ENCODE measurements at regions not wholly inside any gene's neighbourhood (a gene's known extent, or its start where the extent isn't known, plus 50 kb on each side); places are given as distances from the start of the nearest gene placed in this dataset.

DNA sequence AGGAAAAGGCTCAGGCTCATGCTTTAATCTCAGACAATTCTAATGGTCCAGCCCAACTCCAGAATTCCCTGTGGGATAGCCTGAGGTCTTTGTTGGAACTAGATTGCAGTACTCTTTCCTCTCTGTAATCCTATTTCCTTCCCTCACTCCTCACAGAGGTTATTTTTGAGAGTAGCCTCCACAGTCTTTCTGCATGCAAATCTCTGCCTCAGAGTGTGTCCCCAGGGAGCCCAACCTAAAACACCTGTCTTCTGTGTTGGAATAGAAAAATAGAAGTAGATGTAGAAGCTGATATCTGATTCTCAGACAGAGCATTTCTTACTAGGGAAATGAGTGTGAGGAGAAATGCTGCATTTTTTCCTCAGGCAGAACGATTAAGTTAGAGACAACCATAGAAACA lies 915.5 kb upstream of the EPHA5 start:
- Histone ChIP-seq H3K36me3 (ENCODE audit: control insufficient read depth, insufficient read depth, low read length) (no peaks in the 10 kb centered on the region), H3K27ac (ENCODE audit: low read depth, low read length) (no peak overlapping the region), H3K9me3 (ENCODE audit: control insufficient read depth, insufficient read depth, low read length) (no peaks in the 10 kb centered on the region), H3K27me3 (ENCODE audit: control insufficient read depth, insufficient read depth, low read length) (no peaks in the 10 kb centered on the region), H3K4me1 (ENCODE audit: control insufficient read depth, insufficient read depth, low read length) (no peaks in the 10 kb centered on the region), H3K4me3 (ENCODE audit: low read depth, low read length) (no peak overlapping the region)
- no CpG with 5 or more reads among the region's 1 CpG for WGBS (ENCODE audit: insufficient coverage)
- peak in 1 of 6 donors; percentile 12 for DNase-seq (ENCODE audit: low read depth in 4 of 6, low spot score in 6 of 6)

DNA sequence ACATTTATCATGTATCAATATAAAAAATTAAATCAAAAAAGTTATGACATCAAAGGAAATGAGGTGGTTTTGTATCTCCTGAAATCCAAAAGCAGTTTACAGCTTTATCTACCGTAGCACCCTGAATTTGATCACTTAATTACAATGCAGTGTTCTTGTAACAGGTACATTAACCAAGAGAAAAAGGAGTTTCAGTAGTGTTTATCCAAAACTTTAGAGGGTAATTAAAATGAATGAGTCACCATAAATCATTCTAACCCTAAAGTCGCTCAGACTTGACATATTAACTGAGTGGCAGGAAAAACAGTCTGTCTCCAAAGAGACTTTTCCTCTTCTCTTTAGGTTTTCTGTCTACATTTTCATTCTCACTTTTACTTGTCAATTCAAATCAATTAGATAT lies 907.6 kb upstream of the EPHA5 start:
- no peaks in the 10 kb centered on the region for H3K9me3 ChIP-seq (ENCODE audit: control insufficient read depth, insufficient read depth, low read length)
- peaks cover 4% of the 10 kb centered on the region for H3K4me1 ChIP-seq (ENCODE audit: control insufficient read depth, insufficient read depth, low read length)
- no peak overlapping the region for H3K4me3 ChIP-seq (ENCODE audit: low read depth, low read length)
- no CpG with 5 or more reads among the region's 2 CpGs for WGBS (ENCODE audit: insufficient coverage)
- H3K27ac ChIP-seq (ENCODE audit: low read depth, low read length): no peak overlapping the region
- H3K27me3 ChIP-seq (ENCODE audit: control insufficient read depth, insufficient read depth, low read length): no peaks in the 10 kb centered on the region
- H3K36me3 ChIP-seq (ENCODE audit: control insufficient read depth, insufficient read depth, low read length): no peaks in the 10 kb centered on the region
- DNase-seq (ENCODE audit: low read depth in 4 of 6, low spot score in 6 of 6): no peak

DNA sequence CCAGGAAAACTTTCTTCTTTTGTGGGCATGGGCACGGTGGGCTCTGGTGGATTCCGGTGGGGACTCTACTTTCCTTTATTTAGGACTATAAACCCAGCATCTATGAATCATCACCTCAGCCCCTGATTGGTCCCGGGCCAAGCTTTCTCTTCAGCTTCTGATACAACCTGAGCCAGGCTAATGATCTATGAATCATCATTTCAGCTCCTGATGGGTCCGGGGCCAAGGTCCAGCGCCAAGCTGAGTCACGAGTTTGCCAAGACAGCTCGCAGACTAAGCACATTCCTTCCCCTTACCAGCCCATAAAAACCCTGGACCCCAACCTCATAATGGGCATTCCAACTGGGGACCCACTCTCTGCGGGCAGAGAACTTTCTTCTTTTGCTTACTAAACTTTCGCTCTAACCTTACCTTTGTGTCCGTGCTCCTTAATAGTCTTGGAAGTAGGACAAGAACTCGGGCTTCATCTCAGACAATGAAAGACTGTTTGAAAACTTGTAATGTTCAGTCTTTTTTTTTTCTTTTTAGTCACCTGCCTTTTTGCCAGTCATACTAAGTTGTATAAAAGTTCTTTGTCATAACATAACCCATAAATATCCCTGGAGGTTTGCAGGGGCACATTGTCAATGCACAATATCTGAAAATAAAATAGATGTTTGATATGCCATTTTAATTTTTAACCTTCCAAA lies 904.9 kb upstream of the EPHA5 start:
- Histone ChIP-seq H3K27ac (ENCODE audit: low read depth, low read length) (no peak overlapping the region), H3K9me3 (ENCODE audit: control insufficient read depth, insufficient read depth, low read length) (no peaks in the 10 kb centered on the region), H3K4me3 (ENCODE audit: low read depth, low read length) (no peak overlapping the region), H3K4me1 (ENCODE audit: control insufficient read depth, insufficient read depth, low read length) (peaks cover 4% of the 10 kb centered on the region), H3K27me3 (ENCODE audit: control insufficient read depth, insufficient read depth, low read length) (no peaks in the 10 kb centered on the region), H3K36me3 (ENCODE audit: control insufficient read depth, insufficient read depth, low read length) (no peaks in the 10 kb centered on the region)
- DNase-seq (ENCODE audit: low read depth in 4 of 6, low spot score in 6 of 6): no peak
- WGBS (ENCODE audit: insufficient coverage): 87% methylated on average over 3 of the region's 11 CpGs

DNA sequence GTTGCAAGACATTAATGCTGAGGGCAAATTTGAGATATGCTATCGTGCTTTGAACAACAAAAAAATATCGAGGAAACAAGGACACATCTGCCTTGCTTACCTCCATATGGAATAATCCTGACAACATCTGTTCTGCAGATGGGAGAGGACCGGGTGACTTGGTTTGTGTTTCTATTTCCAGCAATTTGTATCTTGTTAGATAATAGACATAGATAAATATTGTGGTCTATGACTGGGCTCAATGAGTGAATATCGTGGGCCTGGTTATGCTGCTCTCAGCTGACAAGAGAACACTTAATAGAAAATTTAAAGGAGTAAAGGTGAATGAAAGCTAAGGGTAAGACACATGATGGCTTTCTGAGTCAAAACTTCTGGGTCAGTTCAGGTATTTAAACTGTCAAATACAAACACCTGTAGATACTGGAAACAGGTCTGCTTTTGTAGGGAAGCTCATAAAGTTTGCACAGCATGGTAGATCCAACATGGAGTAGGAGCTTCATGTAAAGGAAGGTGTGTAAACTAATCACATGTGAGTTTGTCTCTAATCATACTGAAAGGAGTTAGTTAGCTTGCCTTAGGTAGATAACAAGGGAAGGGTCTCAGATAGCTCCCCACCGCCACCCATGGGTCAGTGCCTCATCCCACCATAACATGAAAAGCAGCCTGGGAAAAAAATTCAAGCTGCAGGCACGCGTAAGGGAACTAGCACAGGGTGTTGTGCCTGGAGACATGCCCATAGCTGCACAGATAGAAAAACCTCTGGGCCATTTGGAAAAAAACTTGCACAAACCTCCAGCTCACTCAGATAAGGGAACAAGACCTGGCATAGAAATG lies 904.1 kb upstream of the EPHA5 start:
- H3K36me3 ChIP-seq (ENCODE audit: control insufficient read depth, insufficient read depth, low read length): no peaks in the 10 kb centered on the region
- H3K27ac ChIP-seq (ENCODE audit: low read depth, low read length): no peak overlapping the region
- H3K4me1 ChIP-seq (ENCODE audit: control insufficient read depth, insufficient read depth, low read length): peaks cover 4% of the 10 kb centered on the region
- DNase-seq (ENCODE audit: low read depth in 4 of 6, low spot score in 6 of 6): no peak
- H3K27me3 ChIP-seq (ENCODE audit: control insufficient read depth, insufficient read depth, low read length): no peaks in the 10 kb centered on the region
- H3K9me3 ChIP-seq (ENCODE audit: control insufficient read depth, insufficient read depth, low read length): no peaks in the 10 kb centered on the region
- WGBS (ENCODE audit: insufficient coverage): 91% methylated on average over 4 of the region's 7 CpGs
- H3K4me3 ChIP-seq (ENCODE audit: low read depth, low read length): no peak overlapping the region

DNA sequence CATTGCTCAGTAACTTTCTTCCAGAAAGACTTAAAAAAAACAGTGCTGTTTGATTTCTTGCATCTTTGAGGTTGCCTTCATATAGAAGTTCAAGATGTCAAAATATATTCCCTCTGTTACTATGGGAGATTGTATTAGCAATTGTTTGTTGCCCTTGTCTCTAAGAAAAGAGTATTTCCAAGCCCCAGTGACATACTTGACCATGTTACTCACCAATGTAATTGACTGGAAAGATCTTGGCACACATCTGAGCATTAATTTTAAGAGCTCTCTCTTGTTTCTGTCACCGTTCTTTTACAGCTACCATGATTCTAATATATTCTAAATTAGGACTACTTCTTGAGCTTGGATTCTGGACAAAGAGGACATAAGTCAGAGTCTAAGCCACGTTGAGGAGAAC lies 902.7 kb upstream of the EPHA5 start:
- Histone ChIP-seq H3K4me3 (ENCODE audit: low read depth, low read length) (no peak overlapping the region), H3K27me3 (ENCODE audit: control insufficient read depth, insufficient read depth, low read length) (no peaks in the 10 kb centered on the region), H3K36me3 (ENCODE audit: control insufficient read depth, insufficient read depth, low read length) (no peaks in the 10 kb centered on the region), H3K9me3 (ENCODE audit: control insufficient read depth, insufficient read depth, low read length) (no peaks in the 10 kb centered on the region), H3K4me1 (ENCODE audit: control insufficient read depth, insufficient read depth, low read length) (peaks cover 4% of the 10 kb centered on the region), H3K27ac (ENCODE audit: low read depth, low read length) (no peak overlapping the region)
- DNase-seq (ENCODE audit: low read depth in 4 of 6, low spot score in 6 of 6): no peak
- WGBS (ENCODE audit: insufficient coverage): no CpG with 5 or more reads among the region's 2 CpGs

DNA sequence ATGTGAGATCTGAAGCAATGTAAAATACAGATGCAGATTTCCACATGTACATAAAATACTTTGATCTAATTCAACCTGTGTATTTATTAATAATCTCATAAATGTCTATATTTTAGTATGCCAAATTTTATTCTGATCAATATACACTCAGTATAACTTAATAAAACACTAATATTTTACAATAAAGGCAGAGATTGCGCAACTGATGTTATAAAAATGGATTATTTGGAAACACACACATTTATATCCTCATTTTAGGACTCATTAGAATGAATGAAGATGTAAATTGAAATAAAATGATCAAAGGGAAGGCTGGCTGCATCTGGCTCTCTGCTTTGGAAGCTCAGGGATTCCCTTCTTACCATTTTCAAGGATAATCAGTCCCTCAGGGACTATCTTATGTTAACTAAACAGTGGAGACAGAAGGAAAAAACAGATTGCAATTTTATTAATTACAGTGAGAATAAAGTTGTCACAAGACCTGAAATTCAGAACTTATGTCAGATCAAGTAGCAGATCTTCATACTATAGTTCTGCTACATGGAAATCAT lies 900.9 kb upstream of the EPHA5 start:
- Histone ChIP-seq H3K4me1 (ENCODE audit: control insufficient read depth, insufficient read depth, low read length) (peaks cover 4% of the 10 kb centered on the region), H3K4me3 (ENCODE audit: low read depth, low read length) (no peak overlapping the region), H3K36me3 (ENCODE audit: control insufficient read depth, insufficient read depth, low read length) (no peaks in the 10 kb centered on the region), H3K27ac (ENCODE audit: low read depth, low read length) (no peak overlapping the region), H3K27me3 (ENCODE audit: control insufficient read depth, insufficient read depth, low read length) (no peaks in the 10 kb centered on the region), H3K9me3 (ENCODE audit: control insufficient read depth, insufficient read depth, low read length) (no peaks in the 10 kb centered on the region)
- no CpG with 5 or more reads among the region's 1 CpG for WGBS (ENCODE audit: insufficient coverage)
- peak in 1 of 6 donors; percentile 40 for DNase-seq (ENCODE audit: low read depth in 4 of 6, low spot score in 6 of 6)

DNA sequence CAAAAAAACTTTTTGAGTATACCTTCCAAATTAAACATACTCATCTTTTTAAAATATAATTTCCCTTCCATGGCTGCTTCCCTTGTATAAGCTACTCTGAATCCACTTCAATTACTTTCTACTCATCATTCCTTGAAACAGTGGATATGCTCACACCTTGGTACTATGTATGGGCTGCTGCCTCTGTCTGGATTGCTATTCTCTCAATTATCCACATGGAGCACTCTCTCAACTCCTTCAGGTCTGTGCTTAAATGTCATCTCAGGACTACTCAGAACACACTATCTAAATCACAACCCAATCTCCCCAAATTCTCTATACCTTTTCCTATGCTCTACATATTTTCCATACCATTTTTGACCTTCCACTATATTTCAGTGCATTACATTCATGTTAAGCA lies 898.9 kb upstream of the EPHA5 start:
- H3K4me3 ChIP-seq (ENCODE audit: low read depth, low read length): no peak overlapping the region
- no peak overlapping the region for H3K27ac ChIP-seq (ENCODE audit: low read depth, low read length)
- H3K36me3 ChIP-seq (ENCODE audit: control insufficient read depth, insufficient read depth, low read length): no peaks in the 10 kb centered on the region
- H3K27me3 ChIP-seq (ENCODE audit: control insufficient read depth, insufficient read depth, low read length): no peaks in the 10 kb centered on the region
- no peaks in the 10 kb centered on the region for H3K9me3 ChIP-seq (ENCODE audit: control insufficient read depth, insufficient read depth, low read length)
- H3K4me1 ChIP-seq (ENCODE audit: control insufficient read depth, insufficient read depth, low read length): no peaks in the 10 kb centered on the region
- DNase-seq (ENCODE audit: low read depth in 4 of 6, low spot score in 6 of 6): no peak

DNA sequence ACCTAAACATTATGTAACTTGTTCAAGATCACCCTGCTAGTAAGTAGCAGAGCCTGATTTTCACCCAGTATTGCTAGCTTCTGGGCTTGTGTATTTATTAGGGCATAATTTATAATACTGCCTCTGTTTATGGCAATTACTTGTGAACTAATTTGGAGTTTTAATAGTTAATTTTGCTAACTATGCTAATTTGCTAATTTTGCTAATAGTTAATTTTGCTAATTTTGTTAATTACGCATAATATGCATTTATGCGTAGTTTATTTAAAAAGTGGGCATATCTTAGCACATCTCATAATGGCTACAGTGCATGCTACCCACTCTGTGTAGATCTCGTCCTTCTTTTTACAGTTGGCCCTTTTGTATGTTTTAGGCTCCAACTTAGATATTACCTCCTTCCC lies 898.1 kb upstream of the EPHA5 start:
- H3K9me3 ChIP-seq (ENCODE audit: control insufficient read depth, insufficient read depth, low read length): no peaks in the 10 kb centered on the region
- WGBS (ENCODE audit: insufficient coverage): no CpG with 5 or more reads among the region's 3 CpGs

DNA sequence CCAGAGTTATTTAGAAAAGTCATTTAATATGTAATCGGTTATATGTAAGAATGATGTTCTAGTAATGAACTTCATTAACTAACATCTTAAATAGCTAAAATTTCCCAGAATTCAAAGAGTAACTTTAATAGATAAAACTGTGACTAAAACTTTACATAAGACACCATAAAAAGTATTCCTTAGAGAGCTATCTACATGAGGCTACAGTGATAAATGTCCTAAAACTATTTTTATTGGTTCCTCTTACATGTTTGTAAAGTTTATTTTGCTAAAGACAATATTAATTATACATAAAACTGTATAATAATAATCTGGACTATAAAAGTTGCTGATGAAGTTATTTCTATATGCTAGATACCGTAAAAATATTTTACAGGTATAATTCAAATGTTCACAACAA lies 897.7 kb upstream of the EPHA5 start:
- DNase-seq (ENCODE audit: low read depth in 4 of 6, low spot score in 6 of 6): no peak
- H3K36me3 ChIP-seq (ENCODE audit: control insufficient read depth, insufficient read depth, low read length): no peaks in the 10 kb centered on the region
- H3K27ac ChIP-seq (ENCODE audit: low read depth, low read length): no peak overlapping the region
- no peaks in the 10 kb centered on the region for H3K4me1 ChIP-seq (ENCODE audit: control insufficient read depth, insufficient read depth, low read length)
- no peak overlapping the region for H3K4me3 ChIP-seq (ENCODE audit: low read depth, low read length)
- no CpG with 5 or more reads among the region's 2 CpGs for WGBS (ENCODE audit: insufficient coverage)
- H3K27me3 ChIP-seq (ENCODE audit: control insufficient read depth, insufficient read depth, low read length): no peaks in the 10 kb centered on the region
- no peaks in the 10 kb centered on the region for H3K9me3 ChIP-seq (ENCODE audit: control insufficient read depth, insufficient read depth, low read length)

More for the DNA sequence above, 898.1 kb upstream of the EPHA5 start:
- Histone ChIP-seq H3K4me3 (ENCODE audit: low read depth, low read length) (no peak overlapping the region), H3K27ac (ENCODE audit: low read depth, low read length) (no peak overlapping the region), H3K4me1 (ENCODE audit: control insufficient read depth, insufficient read depth, low read length) (no peaks in the 10 kb centered on the region), H3K27me3 (ENCODE audit: control insufficient read depth, insufficient read depth, low read length) (no peaks in the 10 kb centered on the region), H3K36me3 (ENCODE audit: control insufficient read depth, insufficient read depth, low read length) (no peaks in the 10 kb centered on the region)
- no peak for DNase-seq (ENCODE audit: low read depth in 4 of 6, low spot score in 6 of 6)

DNA sequence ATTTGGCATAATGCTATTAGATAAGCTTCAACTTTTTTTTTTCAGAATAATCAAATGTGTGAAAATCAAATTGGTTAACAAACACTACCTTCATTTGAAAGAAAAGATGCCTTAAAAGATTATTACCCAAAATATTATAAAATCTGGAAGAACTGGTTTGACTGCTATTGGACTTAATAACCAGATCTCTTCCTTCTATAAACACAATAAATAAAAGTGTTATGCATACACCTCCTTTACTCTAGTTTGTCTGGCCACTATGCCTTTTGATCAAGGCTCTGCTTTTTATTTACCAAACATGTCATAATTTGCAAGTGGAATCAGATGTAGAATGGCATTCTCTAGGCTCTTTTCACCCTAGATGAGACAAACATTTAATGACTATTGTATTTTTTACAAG lies 897.3 kb upstream of the EPHA5 start:
- Histone ChIP-seq H3K27ac (ENCODE audit: low read depth, low read length) (no peak overlapping the region), H3K4me1 (ENCODE audit: control insufficient read depth, insufficient read depth, low read length) (no peaks in the 10 kb centered on the region), H3K36me3 (ENCODE audit: control insufficient read depth, insufficient read depth, low read length) (no peaks in the 10 kb centered on the region), H3K27me3 (ENCODE audit: control insufficient read depth, insufficient read depth, low read length) (no peaks in the 10 kb centered on the region), H3K4me3 (ENCODE audit: low read depth, low read length) (no peak overlapping the region), H3K9me3 (ENCODE audit: control insufficient read depth, insufficient read depth, low read length) (no peaks in the 10 kb centered on the region)
- DNase-seq (ENCODE audit: low read depth in 4 of 6, low spot score in 6 of 6): no peak

All from spinal cord (tissue), 9 donors.